ENCODE measurements at regions not wholly inside any gene's neighbourhood (a gene's known extent, or its start where the extent isn't known, plus 50 kb on each side); places are given as distances from the start of the nearest gene placed in this dataset.

- TF ChIP-seq CTCF (IDR thresholded peaks at IDR 0.05) (no peak), POLR2AphosphoS5 (IDR thresholded peaks at IDR 0.05) (no peak), EP300 (IDR thresholded peaks at IDR 0.05; ENCODE audit: low read depth) (no peak)
These were observed 350.2 kb downstream of the PLPP3 start for GRCh38 chr1:56229186-56229585.
